Endothelial cell (in vitro differentiated cells): ENCODE measurements at regions not wholly inside any gene's neighbourhood (a gene's known extent, or its start where the extent isn't known, plus 50 kb on each side); places are given as distances from the start of the nearest gene placed in this dataset.

Source experiments
- DNase-seq: peaks from one replicate; pipeline ENCODE4 v3.0.0; 2021; ENCODE audit warnings: low spot score
- H3K27ac Mint-ChIP-seq: one replicate; pipeline ENCODE4 v1.8.0; 2021; ENCODE audit warnings: mixed read lengths, inconsistent platforms; ENCODE audit not compliant: unreplicated experiment
- H3K27me3 Mint-ChIP-seq: one replicate; pipeline ENCODE4 v1.8.0; 2021; ENCODE audit warnings: mild to moderate bottlenecking, moderate library complexity, mixed read lengths, inconsistent platforms; ENCODE audit not compliant: unreplicated experiment
- H3K36me3 Mint-ChIP-seq: one replicate; pipeline ENCODE4 v1.8.0; 2021; ENCODE audit warnings: mild to moderate bottlenecking, low read depth, mixed read lengths, inconsistent platforms; ENCODE audit not compliant: unreplicated experiment
- H3K4me1 Mint-ChIP-seq: one replicate; pipeline ENCODE4 v1.8.0; 2021; ENCODE audit warnings: mild to moderate bottlenecking, mixed read lengths, inconsistent platforms; ENCODE audit not compliant: unreplicated experiment
- H3K4me3 Mint-ChIP-seq: one replicate; pipeline ENCODE4 v1.8.0; 2021; ENCODE audit warnings: mild to moderate bottlenecking, mixed read lengths, inconsistent platforms; ENCODE audit not compliant: unreplicated experiment
- H3K9me3 Mint-ChIP-seq: one replicate; pipeline ENCODE4 v1.8.0; 2021; ENCODE audit warnings: mixed read lengths, inconsistent platforms; ENCODE audit not compliant: unreplicated experiment
- CTCF ChIP-seq: fragments of 200-600 bp; sonication (generic); IDR thresholded peaks from one replicate; pipeline ENCODE4 v1.5.0; 2021; ENCODE audit warnings: antibody characterized with exemption; ENCODE audit not compliant: unreplicated experiment

GRCh38 chr5:60330236-60330635 lies 369.7 kb downstream of the DEPDC1B start:
- no peak overlapping the region for H3K27ac Mint-ChIP-seq
- H3K4me3 Mint-ChIP-seq = no peak overlapping the region
- TF ChIP-seq CTCF = no peak

DNA sequence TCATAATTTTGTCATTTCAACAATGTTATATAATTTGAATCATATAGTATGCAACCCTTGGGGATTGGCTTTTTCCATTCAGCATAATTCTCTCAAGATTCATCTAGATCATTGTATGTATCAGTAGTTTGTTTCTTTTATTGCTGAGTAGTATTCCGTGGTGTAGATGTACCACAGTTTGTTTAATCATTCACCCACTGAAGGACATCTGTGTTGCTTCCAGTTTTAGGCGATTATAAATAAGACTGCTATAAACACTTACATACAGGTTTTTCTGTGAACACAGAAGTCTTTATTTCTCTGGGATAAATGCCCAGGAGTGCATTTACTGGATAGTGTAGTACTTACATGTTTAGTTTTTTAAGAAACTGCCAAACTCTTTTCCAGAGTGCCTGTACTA lies 374.1 kb downstream of the DEPDC1B start:
- no peak overlapping the region for H3K27ac Mint-ChIP-seq
- no peak for TF ChIP-seq CTCF

More at GRCh38 chr5:60330236-60330635, 369.7 kb downstream of the DEPDC1B start:
- Mint-ChIP-seq H3K27me3 (no peaks in the 10 kb centered on the region), H3K36me3 (no peaks in the 10 kb centered on the region), H3K4me1 (no peaks in the 10 kb centered on the region), H3K9me3 (no peaks in the 10 kb centered on the region)
- DNase-seq = no peak

GRCh38 chr5:60323596-60323995 lies 376.4 kb downstream of the DEPDC1B start:
- DNase-seq = no peak

More for the DNA sequence above, 374.1 kb downstream of the DEPDC1B start:
- Mint-ChIP-seq H3K27me3 (no peaks in the 10 kb centered on the region), H3K4me1 (no peaks in the 10 kb centered on the region), H3K9me3 (no peaks in the 10 kb centered on the region), H3K4me3 (no peak overlapping the region), H3K36me3 (no peaks in the 10 kb centered on the region)
- no peak for DNase-seq

DNA sequence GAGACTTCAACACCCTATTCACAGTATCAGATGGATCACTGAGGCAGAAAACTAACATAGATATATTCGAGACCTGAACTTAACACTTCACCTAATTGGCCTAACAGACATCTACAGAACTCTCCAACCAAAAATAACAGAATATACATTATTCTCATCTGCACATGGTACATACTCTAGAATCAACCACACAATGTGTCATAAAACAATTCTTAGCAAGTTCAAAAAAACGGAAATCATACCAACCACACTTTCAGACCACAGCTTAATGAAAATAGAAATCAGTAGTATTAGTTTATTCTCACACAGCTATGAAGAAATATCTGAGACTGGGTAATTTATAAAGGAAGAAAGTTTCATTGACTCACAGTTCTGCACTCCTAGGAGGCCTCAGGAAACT lies 387.9 kb downstream of the DEPDC1B start:
- Mint-ChIP-seq H3K27ac (no peak overlapping the region), H3K27me3 (peaks cover 5% of the 10 kb centered on the region), H3K9me3 (no peaks in the 10 kb centered on the region), H3K4me1 (peaks cover 4% of the 10 kb centered on the region), H3K36me3 (no peaks in the 10 kb centered on the region), H3K4me3 (no peak overlapping the region)
- no peak for DNase-seq
- no peak for TF ChIP-seq CTCF

More at GRCh38 chr5:60323596-60323995, 376.4 kb downstream of the DEPDC1B start:
- Mint-ChIP-seq H3K9me3 (peaks cover 3% of the 10 kb centered on the region), H3K4me1 (no peaks in the 10 kb centered on the region), H3K27ac (no peak overlapping the region), H3K27me3 (no peaks in the 10 kb centered on the region), H3K36me3 (no peaks in the 10 kb centered on the region), H3K4me3 (no peak overlapping the region)
- TF ChIP-seq CTCF = no peak

- H3K36me3 Mint-ChIP-seq = no peaks in the 10 kb centered on the region
These were observed 400.0 kb downstream of the DEPDC1B start for GRCh38 chr5:60299944-60300343.

More at GRCh38 chr5:60299944-60300343, 400.0 kb downstream of the DEPDC1B start:
- Mint-ChIP-seq H3K4me1 (no peaks in the 10 kb centered on the region), H3K4me3 (no peak overlapping the region), H3K9me3 (no peaks in the 10 kb centered on the region), H3K27me3 (peaks cover 1% of the 10 kb centered on the region), H3K27ac (no peak overlapping the region)
- no peak for DNase-seq
- TF ChIP-seq CTCF = no peak
